Esophagus muscularis mucosa (tissue), 4 donors: ENCODE measurements at regions not wholly inside any gene's neighbourhood (a gene's known extent, or its start where the extent isn't known, plus 50 kb on each side); places are given as distances from the start of the nearest gene placed in this dataset.

ENCODE experiments used
- DNase-seq: peaks from one replicate; pipeline ENCODE4 v3.0.0-alpha.2; 2017; ENCODE audit errors: extremely low spot score
- H3K27ac ChIP-seq, 4 donors: fragments of 200-600 bp; sonication (generic); replicated peaks in 1 of 4; 1 replicate in 3 of 4; 2 replicates in 1 of 4; pipeline ENCODE4 v1.5.1; 2016 to 2019; ENCODE audit warnings: mild to moderate bottlenecking in 1 of 4
- H3K27me3 ChIP-seq, 4 donors: fragments of 200-600 bp; sonication (generic); one replicate each; pipeline versions ENCODE4 v1.5.1 to v1.6.0; 2016 to 2019
- H3K36me3 ChIP-seq, 4 donors: fragments of 200-600 bp; sonication (generic); one replicate each; pipeline ENCODE4 v1.5.1; 2016 to 2019
- H3K4me1 ChIP-seq, 4 donors: fragments of 200-600 bp; sonication (generic); one replicate each; pipeline ENCODE4 v1.5.1; 2016 to 2019
- H3K4me3 ChIP-seq, 4 donors: fragments of 200-600 bp; sonication (generic); 1 replicate in 2 of 4; 2 replicates in 2 of 4; pipeline ENCODE4 v1.5.1; 2016 to 2019; ENCODE audit warnings: mild to moderate bottlenecking in 4 of 4, moderate library complexity in 1 of 4
- H3K9me3 ChIP-seq, 4 donors: fragments of 200-600 bp; sonication (generic); 1 replicate in 3 of 4; 2 replicates in 1 of 4; pipeline ENCODE4 v1.5.1; 2016 to 2019
- EP300 ChIP-seq: sonication (generic); formaldehyde crosslinking; IDR thresholded peaks from one replicate; pipeline ENCODE4 v1.6.1; 2017; ENCODE audit warnings: antibody characterized with exemption
- POLR2A ChIP-seq: fragments of 450-650 bp; IDR thresholded peaks from one replicate; pipeline ENCODE4 v1.6.1; 2017; ENCODE audit warnings: antibody characterized with exemption, moderate library complexity, mild to moderate bottlenecking, low read depth
- POLR2AphosphoS5 ChIP-seq, 2 donors: sonication (generic); formaldehyde crosslinking; IDR thresholded peaks; one replicate each; pipeline ENCODE4 v1.6.1; 2017; ENCODE audit warnings: antibody characterized with exemption in 2 of 2
- WGBS: methylation state at CpG from one replicate; pipeline ENCODE4 v1.1.5; 2018; 5-methylcytosine and 5-hydroxymethylcytosine counted together
- intact Hi-C: fragments of 100-400 bp; cut with DNase I; formaldehyde crosslinking; loops from one replicate; pipeline ENCODE4 v1.15.1; 2023
- TF ChIP-seq, protein P1 (sequence below), 3 experiments: fragments of 200-600 bp in 2 of 3; fragments of 450-650 bp in 1 of 3; sonication (generic) in 2 of 3; IDR thresholded peaks; one replicate each; pipeline ENCODE4 v1.5.1; 2017 to 2019; ENCODE audit warnings: antibody characterized with exemption in 3 of 3, mild to moderate bottlenecking in 2 of 3, moderate library complexity in 1 of 3

DNA sequence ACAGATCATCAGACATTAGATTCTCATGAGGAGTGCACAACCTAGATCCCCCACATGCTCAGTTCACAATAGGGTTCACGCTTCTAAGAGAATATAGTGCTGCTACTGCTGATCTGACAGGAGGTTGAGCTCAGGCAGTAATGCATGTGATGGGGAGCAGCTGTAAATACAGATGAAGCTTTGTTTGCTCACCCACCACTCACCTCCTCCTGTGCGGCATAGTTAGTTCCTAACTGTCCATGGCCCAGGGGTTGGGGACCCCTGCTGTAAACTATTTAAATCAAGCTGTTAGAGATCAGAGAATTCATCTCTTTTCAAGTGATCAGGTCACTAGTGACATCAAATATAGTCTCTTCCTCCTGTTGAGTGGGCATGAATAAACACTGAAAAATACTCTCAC lies 88.8 kb upstream of the ACVR2A start:
- H3K27ac ChIP-seq, result no peak overlapping the region
- TF ChIP-seq POLR2A (no peak), EP300 (no peak), POLR2AphosphoS5 (IDR thresholded peaks at IDR 0.05) (no peak)
- TF ChIP-seq, protein P1, sequence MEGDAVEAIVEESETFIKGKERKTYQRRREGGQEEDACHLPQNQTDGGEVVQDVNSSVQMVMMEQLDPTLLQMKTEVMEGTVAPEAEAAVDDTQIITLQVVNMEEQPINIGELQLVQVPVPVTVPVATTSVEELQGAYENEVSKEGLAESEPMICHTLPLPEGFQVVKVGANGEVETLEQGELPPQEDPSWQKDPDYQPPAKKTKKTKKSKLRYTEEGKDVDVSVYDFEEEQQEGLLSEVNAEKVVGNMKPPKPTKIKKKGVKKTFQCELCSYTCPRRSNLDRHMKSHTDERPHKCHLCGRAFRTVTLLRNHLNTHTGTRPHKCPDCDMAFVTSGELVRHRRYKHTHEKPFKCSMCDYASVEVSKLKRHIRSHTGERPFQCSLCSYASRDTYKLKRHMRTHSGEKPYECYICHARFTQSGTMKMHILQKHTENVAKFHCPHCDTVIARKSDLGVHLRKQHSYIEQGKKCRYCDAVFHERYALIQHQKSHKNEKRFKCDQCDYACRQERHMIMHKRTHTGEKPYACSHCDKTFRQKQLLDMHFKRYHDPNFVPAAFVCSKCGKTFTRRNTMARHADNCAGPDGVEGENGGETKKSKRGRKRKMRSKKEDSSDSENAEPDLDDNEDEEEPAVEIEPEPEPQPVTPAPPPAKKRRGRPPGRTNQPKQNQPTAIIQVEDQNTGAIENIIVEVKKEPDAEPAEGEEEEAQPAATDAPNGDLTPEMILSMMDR (IDR thresholded peaks at IDR 0.05), result no peak
- no peaks in the 10 kb centered on the region for H3K9me3 ChIP-seq
- no peak overlapping the region for H3K4me3 ChIP-seq
- intact Hi-C loops, result no loop called here
- WGBS, result 84% methylated on average over 2 of the region's 2 CpGs
- no peaks in the 10 kb centered on the region for H3K27me3 ChIP-seq
- no peaks in the 10 kb centered on the region for H3K36me3 ChIP-seq
- H3K4me1 ChIP-seq, result no peaks in the 10 kb centered on the region
- no peak for DNase-seq

DNA sequence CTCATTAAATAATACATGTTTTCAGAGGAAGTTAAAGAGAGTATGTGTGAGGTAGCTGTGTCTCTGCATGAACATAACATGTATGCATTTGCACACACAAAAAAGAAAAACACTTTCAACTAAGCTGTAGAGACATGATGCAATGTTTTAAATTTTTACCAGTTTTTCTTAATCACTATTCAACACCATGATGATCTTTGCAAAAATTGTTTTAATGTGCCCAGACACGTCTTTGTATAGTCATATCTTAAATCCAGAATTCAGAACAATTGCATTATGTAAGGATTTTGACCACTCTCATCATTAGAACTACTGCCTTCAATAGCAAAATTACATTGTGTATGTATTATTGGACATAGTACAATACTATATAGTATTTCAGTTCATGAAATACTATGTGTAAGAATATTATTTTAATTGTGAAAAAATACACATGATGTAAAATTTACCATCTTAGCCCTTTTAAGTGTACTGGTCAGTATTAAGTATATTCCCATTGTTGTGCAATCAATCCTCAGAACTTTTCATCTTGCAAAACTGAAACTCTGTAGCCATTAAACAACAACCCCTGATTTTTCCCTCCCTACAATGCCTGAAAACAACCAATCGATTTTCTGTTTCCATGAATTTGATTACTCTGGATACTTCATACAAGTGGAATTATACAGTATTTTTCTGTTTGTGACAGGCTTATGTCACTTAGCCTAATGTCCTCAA lies 104.5 kb upstream of the ACVR2A start:
- TF ChIP-seq, protein P1 (IDR thresholded peaks at IDR 0.05), result no peak
- no peak for TF ChIP-seq EP300
- no peak for TF ChIP-seq POLR2A
- TF ChIP-seq POLR2AphosphoS5 (IDR thresholded peaks at IDR 0.05), result no peak
- WGBS, result 84% methylated on average over 2 of the region's 2 CpGs
- DNase-seq, result no peak

DNA sequence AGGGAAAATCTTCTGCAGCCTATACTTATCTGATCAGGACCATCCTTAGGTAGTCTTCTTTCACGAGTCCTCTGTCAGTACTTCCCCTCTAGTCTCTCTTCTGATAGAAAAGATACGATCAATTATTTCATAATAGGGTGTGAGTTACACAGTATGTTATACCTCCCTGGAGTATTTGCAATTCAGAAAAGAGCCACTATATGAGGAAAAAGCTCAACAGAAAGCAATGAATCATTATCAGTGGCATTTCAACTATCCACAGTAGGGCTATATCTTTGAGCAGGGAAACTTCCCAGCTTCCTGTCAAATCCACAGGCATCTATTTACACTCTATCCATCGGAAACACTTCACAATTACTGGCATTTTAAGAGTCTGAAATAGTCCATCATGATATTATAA lies 105.3 kb upstream of the ACVR2A start:
- Histone ChIP-seq H3K9me3 (no peaks in the 10 kb centered on the region), H3K36me3 (no peaks in the 10 kb centered on the region), H3K27me3 (no peaks in the 10 kb centered on the region), H3K4me1 (no peaks in the 10 kb centered on the region), H3K4me3 (no peak overlapping the region), H3K27ac (no peak overlapping the region)
- TF ChIP-seq POLR2AphosphoS5 (IDR thresholded peaks at IDR 0.05), result no peak
- TF ChIP-seq EP300, result no peak
- no peak for TF ChIP-seq POLR2A
- TF ChIP-seq, protein P1 (IDR thresholded peaks at IDR 0.05), result no peak
- no peak for DNase-seq
- intact Hi-C loops, result no loop called here
- 50% methylated on average over 3 of the region's 3 CpGs for WGBS

More for the DNA sequence above, 104.5 kb upstream of the ACVR2A start:
- H3K27me3 ChIP-seq, result no peaks in the 10 kb centered on the region
- no peak overlapping the region for H3K4me3 ChIP-seq
- no peaks in the 10 kb centered on the region for H3K36me3 ChIP-seq
- intact Hi-C loops, result no loop called here
- no peaks in the 10 kb centered on the region for H3K9me3 ChIP-seq
- H3K27ac ChIP-seq, result no peak overlapping the region
- H3K4me1 ChIP-seq, result no peaks in the 10 kb centered on the region

DNA sequence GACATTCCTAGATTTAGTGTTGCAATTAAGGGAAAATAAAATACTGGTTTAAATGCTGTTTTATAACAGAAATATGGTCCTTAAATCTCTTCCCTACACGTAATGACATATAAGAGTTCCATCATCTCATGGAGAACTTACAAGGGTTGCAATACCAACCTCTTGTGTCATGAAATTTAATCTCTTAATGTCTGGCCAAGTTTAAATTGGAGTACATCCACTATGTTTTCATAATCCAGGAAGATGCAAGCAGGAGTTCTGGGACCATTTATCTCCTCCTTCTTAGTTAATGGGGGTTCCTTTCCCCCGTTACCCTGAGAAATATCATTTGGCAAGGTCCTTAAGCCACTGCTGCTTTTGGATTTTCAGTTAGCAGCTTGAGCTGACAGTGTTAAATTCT lies 126.0 kb upstream of the ACVR2A start:
- no peak for DNase-seq
- intact Hi-C loops, result no loop called here
- Histone ChIP-seq H3K36me3 (no peaks in the 10 kb centered on the region), H3K4me3 (no peak overlapping the region), H3K9me3 (no peaks in the 10 kb centered on the region), H3K27ac (no peak overlapping the region), H3K27me3 (no peaks in the 10 kb centered on the region), H3K4me1 (peaks cover 0 to 14% (median 9%) of the 10 kb centered on the region in 4 donors)
- WGBS, result 44% methylated on average over 2 of the region's 2 CpGs
- no peak for TF ChIP-seq POLR2A
- TF ChIP-seq EP300, result no peak
- TF ChIP-seq, protein P1 (IDR thresholded peaks at IDR 0.05), result no peak
- TF ChIP-seq POLR2AphosphoS5 (IDR thresholded peaks at IDR 0.05), result no peak

DNA sequence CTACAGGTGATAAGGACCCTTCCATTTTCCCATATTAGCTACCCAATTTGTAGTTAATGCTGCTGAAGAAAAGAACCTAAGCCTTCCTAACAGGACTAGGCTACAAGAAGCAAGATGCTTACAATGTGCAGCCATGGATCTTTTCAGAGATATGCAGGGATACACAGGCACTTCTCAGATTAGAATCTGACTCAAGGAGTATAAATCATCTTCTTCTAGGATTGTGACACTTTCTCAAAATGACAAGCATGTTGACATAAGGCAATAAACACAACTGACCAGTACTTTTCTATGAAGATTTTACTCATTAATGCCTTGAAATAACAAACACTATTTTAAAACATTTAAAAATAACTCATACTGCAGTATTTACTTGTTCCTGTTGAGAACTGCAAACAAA lies 127.9 kb upstream of the ACVR2A start:
- Histone ChIP-seq H3K9me3 (peaks cover 0 to 4% (median 0%) of the 10 kb centered on the region in 4 donors), H3K4me3 (no peak overlapping the region), H3K36me3 (no peaks in the 10 kb centered on the region), H3K27ac (no peak overlapping the region), H3K4me1 (peaks cover 0 to 14% (median 9%) of the 10 kb centered on the region in 4 donors), H3K27me3 (no peaks in the 10 kb centered on the region)
- no peak for TF ChIP-seq POLR2A
- no peak for TF ChIP-seq EP300
- TF ChIP-seq, protein P1 (IDR thresholded peaks at IDR 0.05), result no peak
- no peak for TF ChIP-seq POLR2AphosphoS5 (IDR thresholded peaks at IDR 0.05)
- intact Hi-C loops, result no loop called here
- DNase-seq, result no peak
